DMS79 (cell line): ENCODE measurements at regions not wholly inside any gene's neighbourhood (a gene's known extent, or its start where the extent isn't known, plus 50 kb on each side); places are given as distances from the start of the nearest gene placed in this dataset.

ENCODE experiments used
- DNase-seq: peaks from one replicate; lab custom pipeline; 2025; lab: John Stamatoyannopoulos, UW

- DNase-seq: no peak
These were observed 73.1 kb upstream of the PDE1C start for GRCh38 chr7:32143301-32143700.

- DNase-seq: no peak
These were observed 72.4 kb upstream of the PDE1C start for GRCh38 chr7:32142649-32143048.

GRCh38 chr7:32140210-32140939 lies 70.2 kb upstream of the PDE1C start:
- DNase-seq: no peak

- no peak for DNase-seq
These were observed 66.9 kb upstream of the PDE1C start for GRCh38 chr7:32137059-32137458.

- DNase-seq: no peak
These were observed 60.9 kb upstream of the PDE1C start for GRCh38 chr7:32131091-32131490.

- no peak for DNase-seq
These were observed 56.6 kb upstream of the PDE1C start for GRCh38 chr7:32126843-32127242.
